NCI-H146 (cell line): ENCODE measurements at regions not wholly inside any gene's neighbourhood (a gene's known extent, or its start where the extent isn't known, plus 50 kb on each side); places are given as distances from the start of the nearest gene placed in this dataset.
"Not testable (repeated sequence)": the region's sequence is repeated elsewhere in the genome, so short reads cannot be mapped to it uniquely, and the experiment has no call there.

Experiments used
- DNase-seq: peaks from one replicate; lab custom pipeline; 2025; lab: John Stamatoyannopoulos, UW

- DNase-seq = peak; percentile 58
Measured at GRCh38 chr21:22758478-22758877, 1760.3 kb downstream of the NCAM2 start.

DNA sequence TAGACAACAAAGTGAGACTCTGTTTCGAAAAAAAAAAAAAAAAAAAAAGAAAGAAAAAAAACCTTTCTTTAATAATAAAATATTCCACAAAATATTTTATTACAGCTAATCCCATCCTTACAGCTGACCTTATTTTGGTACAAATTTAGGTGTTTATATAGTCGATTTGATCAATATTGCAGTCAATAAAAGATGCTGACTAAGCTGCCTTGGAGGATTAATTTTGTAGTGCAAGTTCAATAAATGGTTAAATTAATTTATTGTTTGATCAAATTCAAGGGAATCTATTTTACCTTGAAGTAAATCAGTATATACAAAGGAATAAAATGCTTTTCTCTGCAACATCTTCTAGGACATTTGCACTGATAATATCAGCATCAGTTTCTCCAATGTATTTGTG lies 1764.3 kb downstream of the NCAM2 start:
- no peak for DNase-seq

DNA sequence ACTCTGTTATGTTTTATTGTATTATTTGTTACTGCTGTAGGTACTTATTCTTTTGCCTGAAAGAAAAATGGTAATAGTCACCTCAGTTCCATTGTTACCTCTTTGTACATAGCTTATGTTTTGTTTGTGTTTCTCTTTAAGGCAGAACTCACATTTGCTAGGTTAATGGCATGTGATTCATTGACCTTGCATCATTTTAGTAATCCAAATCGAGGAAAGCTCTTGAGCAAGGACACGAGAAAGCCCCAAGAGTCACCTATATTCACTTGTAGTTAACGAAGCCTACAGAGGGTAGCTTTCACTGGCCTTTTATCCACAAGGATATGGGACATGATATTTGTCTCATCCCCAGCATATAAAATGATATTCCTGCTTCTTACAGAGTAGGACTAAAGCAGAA lies 1765.2 kb downstream of the NCAM2 start:
- no peak for DNase-seq

DNA sequence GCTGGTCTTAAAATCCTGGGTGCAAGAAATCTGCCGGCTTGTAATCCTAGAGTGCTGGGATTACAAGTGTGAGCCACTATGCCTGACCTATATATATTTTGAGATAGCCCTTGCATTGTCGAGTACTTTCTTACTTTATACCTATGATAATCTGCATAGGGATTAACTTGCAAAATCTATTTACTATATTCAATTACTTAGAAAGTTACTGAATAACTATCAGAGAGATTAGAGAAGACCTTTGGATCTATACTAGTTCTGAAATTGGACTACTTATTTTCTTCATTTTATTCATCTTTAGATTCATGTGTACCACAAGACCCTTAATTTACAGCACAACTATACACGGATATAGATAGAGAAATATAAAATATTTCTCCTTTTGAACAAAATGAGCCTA lies 1766.0 kb downstream of the NCAM2 start:
- no peak for DNase-seq

DNA sequence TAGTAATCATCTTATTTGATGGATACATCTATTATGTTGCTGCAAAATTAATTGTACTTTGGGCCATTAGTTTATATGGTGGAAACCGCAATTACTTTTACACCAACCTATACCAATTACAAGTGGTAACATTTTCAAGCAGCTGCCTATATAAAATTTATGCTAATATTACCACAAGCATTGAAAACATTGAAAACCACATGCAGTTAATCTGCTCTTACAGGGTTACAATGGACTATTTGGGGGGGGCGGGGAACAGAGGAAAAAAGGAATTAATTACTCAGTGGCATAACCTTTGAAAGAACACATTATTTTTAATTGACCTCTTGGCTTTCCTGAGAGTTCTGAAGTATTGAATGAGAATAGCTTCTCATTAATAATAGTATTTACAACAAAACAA lies 1793.2 kb downstream of the NCAM2 start:
- DNase-seq = peak; percentile 81

- DNase-seq = peak; percentile 65
Measured at GRCh38 chr21:22791986-22792560, 1793.9 kb downstream of the NCAM2 start.

DNA sequence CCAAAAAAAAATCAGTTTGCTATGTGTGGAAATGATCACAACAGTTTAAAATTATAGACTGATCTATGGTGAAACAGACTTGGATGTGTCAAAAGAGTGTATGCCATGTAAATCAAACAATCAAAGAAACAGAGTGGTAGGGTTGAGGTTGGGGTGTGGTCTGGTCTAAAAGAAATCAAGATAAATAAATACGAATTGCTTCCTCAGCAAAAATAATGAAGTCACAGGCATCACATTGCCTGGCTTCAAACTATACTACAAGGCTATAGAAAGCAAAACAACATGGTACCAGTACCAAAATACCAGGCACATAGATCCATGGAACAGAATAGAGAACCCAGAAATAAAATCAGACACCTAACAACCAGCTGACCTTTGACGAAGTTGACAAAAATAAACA lies 1796.9 kb downstream of the NCAM2 start:
- DNase-seq = no peak

DNA sequence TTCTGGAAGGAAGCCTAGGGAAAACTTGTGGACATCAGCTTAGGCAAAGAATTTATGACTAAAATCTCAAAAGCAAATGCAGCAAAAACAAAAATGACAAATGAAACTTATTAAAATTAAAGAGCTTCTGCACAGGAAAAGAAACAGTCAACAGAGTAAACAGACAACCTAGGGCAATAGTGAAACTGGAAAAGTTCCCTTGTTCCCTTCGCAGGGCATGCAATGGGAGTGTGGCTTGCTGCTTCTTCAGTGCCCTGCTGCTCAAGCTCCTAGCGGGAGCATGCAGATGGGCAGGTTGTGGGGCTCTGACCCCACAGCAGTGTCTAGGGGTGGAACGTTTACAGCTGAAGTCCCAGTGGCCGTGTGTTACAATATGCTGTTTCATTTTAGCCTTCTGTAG lies 1797.4 kb downstream of the NCAM2 start:
- DNase-seq = no peak

- DNase-seq = no peak
Measured at GRCh38 chr21:22796147-22796546, 1797.9 kb downstream of the NCAM2 start.

DNA sequence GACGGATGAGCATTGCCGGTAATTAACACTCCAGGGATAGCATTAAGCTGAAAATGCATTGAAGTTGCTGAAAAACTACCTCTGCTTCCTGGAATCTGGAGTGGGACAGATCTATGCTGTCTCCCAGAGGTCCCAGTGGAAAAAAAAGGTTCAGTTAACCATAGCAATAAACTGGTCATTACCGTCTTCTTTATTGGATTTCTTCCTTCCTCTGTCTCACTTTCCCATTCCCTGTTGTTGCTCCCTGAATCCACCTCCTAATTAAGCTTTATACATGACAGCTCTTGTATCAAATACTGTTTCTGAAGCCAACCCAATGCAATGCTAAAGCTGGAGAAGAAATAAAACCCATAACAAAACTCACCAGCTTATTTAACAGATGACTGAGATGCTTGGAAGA lies 1805.9 kb downstream of the NCAM2 start:
- DNase-seq = no peak

DNA sequence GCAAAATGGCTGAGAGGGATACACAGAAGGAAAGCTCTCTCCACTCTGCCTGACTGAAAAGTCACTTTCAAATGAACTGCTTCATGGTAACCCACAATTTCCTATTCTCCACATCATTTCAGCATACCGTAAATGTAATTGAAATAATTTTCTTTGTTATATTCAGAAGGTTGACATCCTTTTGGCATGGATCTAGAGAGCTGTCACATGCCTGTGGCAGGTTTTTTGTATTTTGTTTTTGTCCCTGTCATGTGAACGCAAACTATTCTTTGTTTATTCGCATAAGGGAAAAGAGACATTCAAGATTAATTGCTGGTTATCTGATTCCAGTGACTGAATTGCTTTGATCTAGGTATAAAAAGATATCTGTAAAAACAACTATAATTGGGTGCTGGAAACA lies 1808.1 kb downstream of the NCAM2 start:
- DNase-seq = no peak

DNA sequence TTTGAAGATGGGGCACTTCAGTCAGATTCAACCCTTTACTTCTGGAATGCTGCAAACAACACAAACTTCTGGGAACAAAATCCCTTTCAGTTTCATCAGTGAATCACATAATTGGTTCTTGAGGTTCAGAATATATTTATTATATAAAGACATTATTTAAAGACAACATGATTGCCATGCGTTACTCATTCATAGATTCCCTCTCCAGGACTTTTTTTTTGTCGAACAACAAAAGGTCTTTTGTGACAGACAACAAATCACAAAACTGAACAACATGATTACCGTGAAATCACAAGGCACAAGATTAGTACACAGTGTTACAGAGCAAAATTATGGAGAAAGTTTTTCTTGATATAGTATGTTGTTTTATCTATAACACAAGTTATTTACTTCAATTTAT lies 1815.0 kb downstream of the NCAM2 start:
- DNase-seq = no peak

- not testable (repeated sequence) for DNase-seq
Measured at GRCh38 chr21:22818681-22819485, 1820.7 kb downstream of the NCAM2 start.

- no peak for DNase-seq
Measured at GRCh38 chr21:22827422-22827821, 1829.2 kb downstream of the NCAM2 start.

GRCh38 chr21:22842875-22843274 lies 1844.7 kb downstream of the NCAM2 start:
- DNase-seq = no peak

GRCh38 chr21:22855581-22855980 lies 1857.4 kb downstream of the NCAM2 start:
- no peak for DNase-seq

DNA sequence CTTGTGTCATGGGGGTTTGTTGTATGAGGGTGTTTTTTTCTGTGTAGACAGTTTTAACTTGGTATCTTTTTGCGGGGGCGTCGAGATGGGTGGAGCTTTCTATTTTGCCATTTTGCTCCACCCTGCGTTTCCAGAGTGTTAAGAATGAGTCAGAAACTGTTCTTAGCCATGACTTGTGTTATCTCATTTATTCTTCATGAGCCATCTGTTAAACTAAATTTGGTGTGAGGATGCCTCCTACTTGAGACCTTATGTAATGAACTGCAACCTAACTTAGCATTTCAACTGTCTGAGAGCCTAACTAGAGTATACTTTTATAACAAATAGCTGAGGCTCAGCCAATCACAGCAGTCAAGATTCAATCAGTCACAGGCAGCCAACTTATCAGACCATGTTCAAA lies 1873.5 kb downstream of the NCAM2 start:
- DNase-seq = no peak

DNA sequence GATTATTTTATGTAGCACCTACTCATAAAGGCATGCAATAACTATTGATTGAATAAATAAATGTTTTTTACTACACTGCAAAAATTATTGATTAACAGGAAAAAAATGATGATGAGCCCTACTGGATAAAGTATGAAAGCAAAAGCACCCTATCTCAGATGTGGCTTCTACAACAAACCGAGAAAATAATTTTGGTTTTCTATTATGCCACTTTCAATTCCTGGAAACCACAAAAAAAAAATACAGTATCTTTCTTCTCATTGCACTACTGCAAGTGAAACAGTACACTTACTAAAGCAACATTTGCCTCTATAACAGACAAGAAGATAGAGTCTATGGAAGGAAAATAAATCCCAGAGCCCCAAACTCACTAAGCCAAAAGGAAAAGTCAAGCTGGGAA lies 1882.4 kb downstream of the NCAM2 start:
- no peak for DNase-seq

DNA sequence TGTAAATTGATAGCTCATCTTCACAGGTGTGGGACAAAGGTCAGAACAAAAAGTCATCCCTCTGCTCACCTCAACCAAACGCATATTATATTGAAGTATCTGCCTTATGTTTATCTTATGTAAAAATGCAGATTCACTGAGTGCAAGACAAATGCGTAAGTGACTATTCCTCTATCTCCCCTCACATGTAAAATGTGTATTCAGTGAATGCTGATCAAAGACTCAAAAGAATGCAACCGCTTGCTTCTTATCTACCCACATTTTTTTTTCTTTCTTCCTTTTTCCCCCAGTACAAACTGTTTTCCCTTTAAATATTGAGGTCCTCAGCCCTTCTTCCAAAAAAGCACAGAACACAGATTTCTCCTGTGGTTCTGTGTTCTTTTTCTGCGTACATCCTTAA lies 1882.9 kb downstream of the NCAM2 start:
- DNase-seq = no peak

DNA sequence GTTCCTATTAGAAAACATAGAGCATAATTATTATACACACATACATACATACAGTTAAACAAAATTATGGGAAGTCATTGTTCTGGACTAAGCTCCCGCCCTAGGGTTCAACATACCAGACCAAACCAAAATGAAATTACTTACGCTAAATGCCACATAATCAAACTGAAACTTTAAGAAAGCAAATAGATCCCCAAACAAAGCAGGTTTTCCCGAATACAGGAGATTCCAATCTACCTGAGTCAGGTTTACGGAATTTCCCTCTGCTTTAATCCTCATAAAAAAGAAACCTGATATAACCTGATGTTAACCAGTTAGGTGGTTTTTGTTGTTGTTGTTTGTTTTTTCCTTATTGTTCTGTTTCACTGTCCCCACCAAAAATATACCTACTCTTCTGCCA lies 1886.9 kb downstream of the NCAM2 start:
- DNase-seq = no peak

DNA sequence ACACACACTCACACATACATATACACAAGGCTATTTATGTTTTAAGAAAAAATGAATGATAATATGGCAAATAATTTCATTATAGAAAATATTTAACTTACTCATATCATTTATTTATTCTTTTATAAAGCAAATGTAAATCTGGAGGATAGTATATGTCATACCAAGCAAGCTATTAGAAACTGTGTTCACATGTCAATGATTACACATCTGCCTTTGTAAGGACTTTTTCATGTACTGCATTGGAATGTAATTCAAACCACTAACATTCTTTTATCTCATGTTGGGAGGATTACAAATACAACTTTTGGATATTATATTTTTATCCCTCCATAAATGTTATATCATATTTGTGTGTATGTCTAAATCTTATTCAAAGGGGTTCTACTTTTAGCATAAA lies 1887.4 kb downstream of the NCAM2 start:
- DNase-seq = no peak

- no peak for DNase-seq
Measured at GRCh38 chr21:22889445-22889844, 1891.2 kb downstream of the NCAM2 start.

DNA sequence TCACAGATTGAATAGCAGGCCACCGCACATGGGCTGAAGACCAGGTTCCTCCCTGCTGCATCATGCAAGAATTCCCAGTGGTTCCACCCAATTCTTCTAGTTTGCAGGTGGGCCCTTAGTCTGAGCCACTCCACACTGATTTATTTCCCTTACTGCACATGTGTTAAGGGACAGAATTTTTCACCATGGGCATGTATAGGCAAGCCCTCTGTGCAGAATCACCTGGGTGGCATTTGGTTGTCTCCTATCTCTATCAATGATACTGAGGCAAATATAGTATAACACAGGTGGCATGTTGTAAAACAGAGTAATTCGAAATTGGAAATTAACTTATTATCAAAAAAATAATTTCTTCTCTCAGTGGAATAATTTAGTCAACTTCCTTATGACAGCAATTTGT lies 1892.4 kb downstream of the NCAM2 start:
- DNase-seq = no peak

- no peak for DNase-seq
Measured at GRCh38 chr21:22892028-22892427, 1893.8 kb downstream of the NCAM2 start.
